H9 (cell line): ENCODE measurements at regions not wholly inside any gene's neighbourhood (a gene's known extent, or its start where the extent isn't known, plus 50 kb on each side); places are given as distances from the start of the nearest gene placed in this dataset.

Experiments
- DNase-seq: peaks from one replicate; pipeline ENCODE4 v3.0.0-alpha.2; 2017
- H2AFZ ChIP-seq: one replicate; pipeline ENCODE4 v1.6.1; 2013; ENCODE audit warnings: mild to moderate bottlenecking, low read length, control low read depth, moderate library complexity
- H2AK5ac ChIP-seq: 2 replicates; pipeline ENCODE4 v1.6.1; 2013; ENCODE audit warnings: low read length, control low read depth, mixed read lengths; ENCODE audit not compliant: insufficient read length
- H2BK120ac ChIP-seq: one replicate; pipeline ENCODE4 v1.6.1; 2013; ENCODE audit warnings: low read depth, mild to moderate bottlenecking, low read length, control low read depth, inconsistent platforms; ENCODE audit not compliant: poor library complexity, severe bottlenecking
- H2BK12ac ChIP-seq: 2 replicates; pipeline ENCODE4 v1.6.1; 2013; ENCODE audit warnings: low read length, control low read depth, mixed read lengths, low read depth; ENCODE audit not compliant: insufficient read length
- H2BK15ac ChIP-seq: 2 replicates; pipeline ENCODE4 v1.6.1; 2013; ENCODE audit warnings: low read depth, low read length, control low read depth
- H2BK20ac ChIP-seq: one replicate; pipeline ENCODE4 v1.6.1; 2013; ENCODE audit warnings: low read depth, mild to moderate bottlenecking, low read length, control low read depth, inconsistent platforms; ENCODE audit not compliant: poor library complexity, severe bottlenecking
- H2BK5ac ChIP-seq: 2 replicates; pipeline ENCODE4 v1.6.1; 2013; ENCODE audit warnings: low read length, control low read depth, mixed read lengths; ENCODE audit not compliant: insufficient read length
- H3K14ac ChIP-seq: 2 replicates; pipeline ENCODE4 v1.6.1; 2013; ENCODE audit warnings: low read length, control low read depth; ENCODE audit not compliant: insufficient read depth
- H3K18ac ChIP-seq: 2 replicates; pipeline ENCODE4 v1.6.1; 2013; ENCODE audit warnings: low read depth, mild to moderate bottlenecking, mixed read lengths, low read length, control low read depth; ENCODE audit not compliant: insufficient read length
- H3K23ac ChIP-seq: 2 replicates; pipeline ENCODE4 v1.6.1; 2013; ENCODE audit warnings: low read length, control low read depth, mixed read lengths, low read depth; ENCODE audit not compliant: insufficient read length
- H3K23me2 ChIP-seq: 2 replicates; pipeline ENCODE4 v1.6.1; 2013; ENCODE audit warnings: low read depth, mild to moderate bottlenecking, mixed read lengths, low read length, control low read depth; ENCODE audit not compliant: insufficient read length, poor library complexity, severe bottlenecking
- H3K27ac ChIP-seq: 2 replicates; pipeline ENCODE4 v1.5.1; 2013; ENCODE audit warnings: low read length, control low read depth, mixed read lengths, low read depth; ENCODE audit not compliant: insufficient read length
- H3K27me3 ChIP-seq: 2 replicates; pipeline ENCODE4 v1.6.1; 2013; ENCODE audit warnings: low read length, control low read depth, inconsistent platforms; ENCODE audit not compliant: insufficient read depth
- H3K4ac ChIP-seq: 2 replicates; pipeline ENCODE4 v1.6.1; 2013; ENCODE audit warnings: low read depth, mild to moderate bottlenecking, control low read depth, inconsistent platforms, low read length, moderate library complexity
- H3K4me1 ChIP-seq: 2 replicates; pipeline ENCODE4 v1.6.1; 2013; ENCODE audit warnings: low read length, control low read depth, inconsistent platforms; ENCODE audit not compliant: insufficient read depth
- H3K4me2 ChIP-seq: 2 replicates; pipeline ENCODE4 v1.6.1; 2013; ENCODE audit warnings: low read length, control low read depth, mixed read lengths; ENCODE audit not compliant: insufficient read length, insufficient read depth
- H3K56ac ChIP-seq: 2 replicates; pipeline ENCODE4 v1.6.1; 2013; ENCODE audit warnings: low read depth, mild to moderate bottlenecking, mixed read lengths, low read length, control low read depth; ENCODE audit not compliant: insufficient read length
- H3K79me1 ChIP-seq: 2 replicates; pipeline ENCODE4 v1.6.1; 2013; ENCODE audit warnings: low read depth, mild to moderate bottlenecking, moderate library complexity, low read length, control low read depth, inconsistent platforms; ENCODE audit not compliant: insufficient read depth, poor library complexity, severe bottlenecking
- H3K79me2 ChIP-seq: 2 replicates; pipeline ENCODE4 v1.6.1; 2013; ENCODE audit warnings: low read length, control low read depth, inconsistent platforms; ENCODE audit not compliant: insufficient read depth
- H3K9ac ChIP-seq: 2 replicates; pipeline ENCODE4 v1.6.1; 2013; ENCODE audit warnings: low read length, control low read depth, mixed read lengths; ENCODE audit not compliant: insufficient read length; ENCODE audit errors: extremely low read depth
- H3K9me3 ChIP-seq: one replicate; pipeline ENCODE4 v1.6.1; 2013; ENCODE audit warnings: low read depth, low read length, inconsistent platforms; ENCODE audit not compliant: control insufficient read depth
- H3T11ph ChIP-seq: one replicate; pipeline ENCODE4 v1.6.1; 2013; ENCODE audit warnings: mild to moderate bottlenecking, low read length, control low read depth, inconsistent platforms
- H4K20me1 ChIP-seq: one replicate; pipeline ENCODE4 v1.6.1; 2013; ENCODE audit not compliant: control insufficient read depth, insufficient read length, insufficient read depth
- H4K5ac ChIP-seq: 2 replicates; pipeline ENCODE4 v1.6.1; 2013; ENCODE audit warnings: low read depth, mild to moderate bottlenecking, mixed read lengths, low read length, control low read depth; ENCODE audit not compliant: insufficient read length
- H4K8ac ChIP-seq: replicated peaks from 2 replicates; pipeline ENCODE4 v1.6.1; 2013; ENCODE audit warnings: low read length, control low read depth, mixed read lengths, low read depth; ENCODE audit not compliant: insufficient read length
- H4K91ac ChIP-seq: 2 replicates; pipeline ENCODE4 v1.6.1; 2013; ENCODE audit warnings: low read depth, mild to moderate bottlenecking, moderate library complexity, mixed read lengths, low read length, control low read depth; ENCODE audit not compliant: insufficient read length
- H3K27ac Mint-ChIP-seq, 3 experiments: 2 replicates in 2 of 3; 3 replicates in 1 of 3; pipeline ENCODE4 v1.8.0; 2020 to 2021; ENCODE audit warnings: mixed read lengths in 3 of 3, mild to moderate bottlenecking in 1 of 3, moderate library complexity in 1 of 3
- H3K27me3 Mint-ChIP-seq: 2 replicates; pipeline ENCODE4 v1.8.0; 2021; ENCODE audit warnings: low read depth, mild to moderate bottlenecking, moderate library complexity, mixed read lengths
- H3K36me3 Mint-ChIP-seq, 3 experiments: 2 replicates in 2 of 3; 3 replicates in 1 of 3; pipeline ENCODE4 v1.8.0; 2020 to 2021; ENCODE audit warnings: low read depth in 3 of 3, mixed read lengths in 3 of 3; ENCODE audit not compliant: insufficient read depth in 1 of 3
- H3K4me1 Mint-ChIP-seq, 2 experiments: 2 replicates each; pipeline ENCODE4 v1.8.0; 2020; ENCODE audit warnings: mixed read lengths in 2 of 2
- H3K4me3 Mint-ChIP-seq, 2 experiments: 2 replicates in 1 of 2; 3 replicates in 1 of 2; pipeline ENCODE4 v1.8.0; 2020 to 2021; ENCODE audit warnings: mild to moderate bottlenecking in 2 of 2, mixed read lengths in 2 of 2, moderate library complexity in 1 of 2
- H3K9me3 Mint-ChIP-seq, 2 experiments: 2 replicates in 1 of 2; 3 replicates in 1 of 2; pipeline ENCODE4 v1.8.0; 2020; ENCODE audit warnings: mild to moderate bottlenecking in 2 of 2, mixed read lengths in 2 of 2, moderate library complexity in 1 of 2
- WGBS: extraction: QIAGEN DNeasy Blood & Tissue Kit; methylation state at CpG from one replicate; pipeline ENCODE4 v1.1.7; 2013; ENCODE audit warnings: missing lambda C conversion rate, low lambda C conversion rate, mixed read lengths; ENCODE audit not compliant: insufficient read length; ENCODE audit errors: extremely low coverage; 5-methylcytosine and 5-hydroxymethylcytosine counted together
- TF ChIP-seq, protein P1 (sequence below): fragments of 200-600 bp; sonication (generic); conservative IDR thresholded peaks from 3 replicates; pipeline ENCODE4 v1.8.0; 2021; ENCODE audit warnings: antibody characterized with exemption, mild to moderate bottlenecking

DNA sequence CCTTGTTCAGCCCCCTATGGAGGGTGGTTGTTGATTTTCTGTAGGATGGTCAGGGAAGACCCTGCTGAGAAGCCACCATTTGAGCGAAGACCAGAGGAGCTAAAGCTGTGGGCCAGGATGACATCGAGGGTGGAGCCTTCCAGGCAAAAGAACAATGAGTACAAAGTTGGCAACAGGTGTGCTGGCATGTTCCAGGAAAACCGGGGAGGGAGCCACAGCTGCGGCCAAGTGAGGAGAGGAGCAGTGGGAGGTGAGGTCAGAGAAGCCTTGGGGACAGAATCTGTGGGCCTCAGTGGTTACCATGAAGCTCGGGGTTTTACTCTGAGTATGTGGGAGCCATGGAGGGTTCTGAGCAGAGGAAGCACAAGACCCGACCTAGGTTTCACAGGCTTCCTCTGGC is 75.6 kb upstream of the ZNF479 start:
- H3K36me3 Mint-ChIP-seq, result peaks cover 16 to 34% (median 21%) of the 10 kb centered on the region in 3 experiments
- H3K23ac ChIP-seq, result no peak overlapping the region
- peaks cover 95% of the 10 kb centered on the region for H3K9me3 ChIP-seq

More for the DNA sequence above, 75.6 kb upstream of the ZNF479 start:
- Histone ChIP-seq H3K4me2 (no peak overlapping the region), H2BK12ac (no peak overlapping the region), H2BK5ac (no peak overlapping the region), H3K4me1 (no peaks in the 10 kb centered on the region), H4K20me1 (no peaks in the 10 kb centered on the region), H3K4ac (no peak overlapping the region), H4K8ac (no peak overlapping the region), H4K5ac (no peak overlapping the region), H3K79me1 (no peaks in the 10 kb centered on the region), H3K56ac (no peak overlapping the region), H3K18ac (no peak overlapping the region), H3K23me2 (no peaks in the 10 kb centered on the region), H3K9ac (no peak overlapping the region), H3T11ph (no peak overlapping the region), H3K27me3 (no peaks in the 10 kb centered on the region), H3K79me2 (no peaks in the 10 kb centered on the region), H3K14ac (no peak overlapping the region), H2AFZ (no peak overlapping the region), H3K27ac (no peak overlapping the region), H2AK5ac (no peak overlapping the region), H4K91ac (no peak overlapping the region), H2BK20ac (no peak overlapping the region), H2BK120ac (no peak overlapping the region), H2BK15ac (no peak overlapping the region)
- Mint-ChIP-seq H3K4me3 (no peak overlapping the region), H3K27me3 (peaks cover 5% of the 10 kb centered on the region), H3K9me3 (peaks cover 91 to 97% of the 10 kb centered on the region in 2 experiments), H3K4me1 (no peaks in the 10 kb centered on the region), H3K27ac (no peak overlapping the region)
- no CpG with 5 or more reads among the region's 6 CpGs for WGBS
- TF ChIP-seq, protein P1, sequence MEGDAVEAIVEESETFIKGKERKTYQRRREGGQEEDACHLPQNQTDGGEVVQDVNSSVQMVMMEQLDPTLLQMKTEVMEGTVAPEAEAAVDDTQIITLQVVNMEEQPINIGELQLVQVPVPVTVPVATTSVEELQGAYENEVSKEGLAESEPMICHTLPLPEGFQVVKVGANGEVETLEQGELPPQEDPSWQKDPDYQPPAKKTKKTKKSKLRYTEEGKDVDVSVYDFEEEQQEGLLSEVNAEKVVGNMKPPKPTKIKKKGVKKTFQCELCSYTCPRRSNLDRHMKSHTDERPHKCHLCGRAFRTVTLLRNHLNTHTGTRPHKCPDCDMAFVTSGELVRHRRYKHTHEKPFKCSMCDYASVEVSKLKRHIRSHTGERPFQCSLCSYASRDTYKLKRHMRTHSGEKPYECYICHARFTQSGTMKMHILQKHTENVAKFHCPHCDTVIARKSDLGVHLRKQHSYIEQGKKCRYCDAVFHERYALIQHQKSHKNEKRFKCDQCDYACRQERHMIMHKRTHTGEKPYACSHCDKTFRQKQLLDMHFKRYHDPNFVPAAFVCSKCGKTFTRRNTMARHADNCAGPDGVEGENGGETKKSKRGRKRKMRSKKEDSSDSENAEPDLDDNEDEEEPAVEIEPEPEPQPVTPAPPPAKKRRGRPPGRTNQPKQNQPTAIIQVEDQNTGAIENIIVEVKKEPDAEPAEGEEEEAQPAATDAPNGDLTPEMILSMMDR, result no peak
- no peak for DNase-seq
